ENCODE measurements at regions not wholly inside any gene's neighbourhood (a gene's known extent, or its start where the extent isn't known, plus 50 kb on each side); places are given as distances from the start of the nearest gene placed in this dataset.

GRCh38 chr17:69854225-69854780 lies 220.7 kb upstream of the KCNJ16 start:
- TF ChIP-seq CTCF (IDR thresholded peaks at IDR 0.05) (no peak), POLR2A (IDR thresholded peaks at IDR 0.05) (no peak)

All from breast epithelium (tissue), 3 donors.